GM21447 (cell line): ENCODE measurements at regions not wholly inside any gene's neighbourhood (a gene's known extent, or its start where the extent isn't known, plus 50 kb on each side); places are given as distances from the start of the nearest gene placed in this dataset.

Source experiments
- ATAC-seq: cut with Tn5 transposase; IDR thresholded peaks from one replicate; pipeline ENCODE4 v1.9.1; 2021; ENCODE audit not compliant: unreplicated experiment

DNA sequence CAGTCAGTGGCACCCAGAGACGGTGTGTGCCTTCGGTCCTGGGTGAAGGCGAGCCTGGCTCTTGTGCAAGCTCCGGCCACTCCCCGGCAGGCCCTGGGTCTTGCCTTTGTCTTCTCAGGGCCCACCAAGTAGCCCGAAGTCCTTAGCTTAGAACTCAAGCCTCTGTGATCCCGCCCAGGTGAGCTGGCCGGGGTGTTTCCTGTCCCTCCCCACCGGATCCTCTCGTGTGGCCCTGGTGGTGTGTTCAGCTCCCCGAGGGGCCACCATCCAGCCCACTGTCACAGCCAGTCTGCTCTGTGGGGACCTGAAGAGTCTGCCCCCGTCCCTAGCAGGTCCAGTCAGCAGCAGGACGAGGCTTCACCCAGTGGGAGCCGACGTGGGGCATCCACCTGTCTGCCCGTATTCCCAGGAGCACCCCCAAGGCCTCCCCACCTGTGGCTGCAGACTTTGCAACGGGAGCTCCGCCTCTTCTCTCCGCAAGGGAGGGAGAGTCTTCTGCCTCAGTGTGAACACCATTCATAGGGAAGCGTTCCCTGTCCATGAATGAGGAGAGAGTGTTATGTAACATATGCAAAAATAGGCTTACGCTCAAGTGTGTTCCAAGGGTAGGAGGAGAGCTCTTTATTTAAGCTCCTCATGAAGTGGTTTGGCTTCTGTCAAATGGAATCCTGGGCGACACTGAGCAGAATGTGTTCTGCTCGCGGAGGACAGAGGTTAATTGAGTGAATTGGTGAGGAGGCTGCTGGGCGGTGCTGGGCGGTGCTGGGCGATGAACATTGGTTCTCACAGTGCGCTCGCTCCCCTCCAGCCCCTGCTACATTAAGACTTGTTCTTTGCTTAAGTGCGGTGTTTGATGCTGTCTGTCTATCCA is 108.9 kb downstream of the CRYAA start:
- no peak for ATAC-seq

DNA sequence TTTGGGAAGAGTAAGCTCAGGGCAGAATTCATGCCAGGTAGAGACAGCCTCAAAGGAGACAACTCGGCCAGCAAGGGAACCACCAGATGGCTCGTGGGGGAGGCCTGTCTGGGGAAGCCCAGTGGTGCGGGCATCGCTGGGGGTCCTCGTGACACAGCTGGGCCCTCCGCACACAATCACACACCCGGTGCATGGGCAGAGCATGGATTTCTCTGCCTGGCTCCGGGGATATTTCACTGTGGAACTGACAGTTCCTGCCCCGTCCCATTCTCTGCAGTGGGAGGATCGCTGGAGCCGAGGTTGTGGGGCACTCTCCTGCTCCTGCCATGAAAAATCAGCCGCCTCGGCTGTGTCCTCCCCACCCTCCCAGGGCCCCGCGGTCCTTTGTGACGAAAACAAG is 108.0 kb downstream of the CRYAA start:
- ATAC-seq: no peak

DNA sequence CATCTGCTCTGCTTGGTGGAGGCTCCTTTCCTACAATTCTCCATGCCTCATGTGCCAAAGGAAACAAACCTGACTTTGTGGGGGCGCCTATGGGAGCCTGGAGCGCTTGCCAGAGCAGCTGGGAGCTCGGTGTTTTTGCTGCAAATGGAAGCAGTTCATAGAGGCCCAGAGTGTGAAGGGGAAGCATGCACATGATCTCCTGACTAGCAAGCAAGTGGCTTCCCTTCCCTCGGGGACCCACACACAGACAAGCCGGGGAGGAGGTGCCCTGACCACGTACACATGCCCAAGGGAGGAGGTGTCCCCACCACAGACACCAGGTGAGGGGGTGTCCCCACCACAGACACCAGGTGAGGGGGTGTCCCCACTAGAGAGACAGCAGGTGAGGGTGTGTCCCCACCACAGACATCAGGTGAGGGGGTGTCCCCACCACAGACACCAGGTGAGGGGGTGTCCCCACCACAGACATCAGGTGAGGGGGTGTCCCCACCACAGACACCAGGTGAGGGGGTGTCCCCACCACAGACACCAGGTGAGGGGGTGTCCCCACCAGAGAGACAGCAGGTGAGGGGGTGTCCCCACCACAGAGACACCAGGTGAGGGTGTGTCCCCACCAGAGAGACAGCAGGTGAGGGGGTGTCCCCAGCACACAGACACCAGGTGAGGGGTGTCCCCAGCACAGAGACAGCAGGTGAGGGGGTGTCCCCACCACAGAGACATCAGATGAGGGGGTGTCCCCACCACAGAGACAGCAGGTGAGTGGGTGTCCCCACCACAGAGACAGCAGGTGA is 106.8 kb downstream of the CRYAA start:
- no peak for ATAC-seq

DNA sequence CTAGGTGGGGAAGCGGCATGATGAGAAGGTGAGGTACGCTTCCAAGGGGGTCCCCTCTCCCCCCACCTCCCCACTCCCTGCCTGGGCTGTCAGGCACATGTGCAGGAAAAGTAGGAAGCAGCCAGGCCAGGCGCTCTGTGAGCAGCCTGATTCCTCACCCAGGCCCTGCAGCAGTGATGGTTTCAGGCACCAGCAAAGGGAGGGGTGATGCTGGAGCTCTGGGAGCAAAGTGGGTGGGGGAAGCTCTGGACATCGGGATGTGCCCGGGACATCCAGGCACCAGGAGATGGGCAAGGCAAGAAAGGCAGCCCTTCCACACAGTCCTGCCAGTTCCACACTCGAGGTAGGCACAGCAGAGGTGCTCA is 106.1 kb downstream of the CRYAA start:
- no peak for ATAC-seq

DNA sequence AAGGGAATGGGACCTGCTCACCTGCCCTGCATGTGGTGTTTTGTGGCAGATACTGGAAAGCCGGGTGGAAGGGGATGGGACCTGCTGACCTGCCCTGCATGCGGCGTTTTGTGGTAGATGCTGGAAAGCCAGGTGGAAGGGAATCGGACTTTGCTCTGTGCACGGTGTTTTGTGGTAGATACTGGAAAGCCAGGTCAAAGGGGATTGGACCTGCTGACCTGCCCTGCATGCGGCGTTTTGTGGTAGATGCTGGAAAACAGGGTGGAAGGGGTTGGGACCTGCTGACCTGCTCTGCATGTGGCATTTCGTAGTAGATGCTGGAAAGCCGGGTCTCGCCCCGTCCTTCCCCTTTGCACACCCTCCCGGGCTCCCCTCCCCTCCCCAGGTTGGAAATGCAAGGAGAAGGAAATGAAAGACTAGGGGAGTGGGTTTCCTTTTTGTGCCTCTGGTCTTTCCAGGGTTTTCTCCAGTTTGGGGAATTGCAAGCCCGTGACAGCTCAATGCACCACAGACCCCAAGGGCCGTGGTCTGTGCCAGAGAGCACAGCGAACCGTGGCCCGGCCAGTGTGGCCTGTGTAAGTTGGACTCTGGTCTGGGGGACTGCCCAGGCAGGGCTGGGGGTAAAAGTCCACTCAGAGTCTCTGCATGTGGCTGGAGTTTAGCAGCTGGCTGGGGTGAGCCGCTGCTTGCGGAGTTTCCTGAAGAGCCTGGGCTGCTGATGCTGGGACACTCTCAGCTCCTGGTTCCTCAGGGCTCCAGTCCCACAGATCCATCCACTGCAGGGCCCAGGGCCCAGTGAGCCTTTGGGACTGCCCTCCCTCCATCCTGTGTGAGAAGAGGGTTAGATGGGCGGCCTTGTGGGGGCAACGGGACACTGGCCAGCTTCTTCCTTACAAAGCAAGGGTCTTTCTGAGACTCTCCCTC is 105.5 kb downstream of the CRYAA start:
- no peak for ATAC-seq

DNA sequence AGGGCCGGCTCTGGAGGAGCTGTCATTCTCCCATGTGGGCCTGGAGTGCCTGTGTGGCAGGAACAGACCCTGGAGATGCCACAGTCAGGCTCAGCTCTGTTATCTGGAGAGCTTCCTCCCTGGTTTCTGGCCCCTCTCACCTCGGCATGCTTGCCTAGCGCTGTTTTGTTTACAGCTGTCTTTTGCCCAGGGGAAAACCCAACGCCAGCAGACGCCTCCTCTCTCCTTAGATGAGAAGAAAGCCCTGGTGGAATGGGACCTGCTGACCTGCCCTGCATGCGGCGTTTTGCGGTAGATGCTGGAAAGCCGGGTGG is 104.9 kb downstream of the CRYAA start:
- ATAC-seq: no peak

DNA sequence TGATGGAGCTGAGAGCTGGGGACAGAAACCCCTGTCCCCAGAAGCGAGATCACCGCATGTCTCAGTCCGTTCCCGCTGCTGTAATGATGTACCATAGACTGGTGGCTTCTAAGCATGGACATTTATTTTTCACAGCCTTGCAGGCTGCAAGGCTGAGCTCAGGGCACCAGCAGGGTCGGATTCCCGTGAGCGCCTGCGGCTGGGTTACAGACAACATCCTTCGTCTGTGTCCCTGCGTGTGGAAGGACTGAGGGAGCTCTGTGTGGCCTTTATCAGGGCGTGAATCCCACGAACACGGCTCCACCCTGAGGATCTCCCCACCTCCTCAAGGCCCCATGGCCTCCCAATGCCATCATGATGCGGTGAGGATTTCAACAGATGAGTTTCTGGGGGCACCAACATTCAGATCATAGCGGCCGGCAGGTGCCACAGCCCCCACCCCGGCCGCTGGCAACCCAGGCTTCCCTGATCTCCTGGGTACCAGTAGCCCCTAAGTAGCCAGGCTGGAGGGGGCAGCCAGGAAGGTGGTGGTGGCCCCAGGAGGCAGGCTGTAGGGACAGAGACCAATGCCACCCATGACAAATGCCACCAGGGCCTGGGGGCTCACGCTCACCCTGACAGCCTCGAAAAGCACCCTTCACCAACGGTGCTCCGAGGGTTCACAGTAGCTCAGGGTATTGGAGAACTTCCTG is 104.4 kb downstream of the CRYAA start:
- no peak for ATAC-seq

DNA sequence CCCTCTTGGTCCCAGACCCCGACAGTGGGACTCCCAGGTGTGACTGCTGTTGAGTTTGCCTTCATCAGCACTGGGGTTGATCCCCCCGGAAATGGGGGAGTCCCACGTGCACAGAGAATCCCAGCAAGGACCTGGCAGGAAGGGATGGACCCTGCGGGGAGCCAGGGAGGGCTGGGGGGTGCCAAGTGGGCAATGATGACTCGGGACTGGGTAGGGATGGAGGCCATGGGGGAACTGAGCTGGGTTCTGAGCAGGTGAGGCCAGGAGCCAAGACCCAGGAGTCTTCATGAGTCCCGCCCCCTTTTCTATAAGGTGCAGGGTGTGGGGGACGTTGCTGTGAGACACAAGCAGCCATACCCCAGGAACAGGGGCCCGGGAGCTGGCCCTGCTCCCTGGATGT is 103.8 kb downstream of the CRYAA start:
- no peak for ATAC-seq

DNA sequence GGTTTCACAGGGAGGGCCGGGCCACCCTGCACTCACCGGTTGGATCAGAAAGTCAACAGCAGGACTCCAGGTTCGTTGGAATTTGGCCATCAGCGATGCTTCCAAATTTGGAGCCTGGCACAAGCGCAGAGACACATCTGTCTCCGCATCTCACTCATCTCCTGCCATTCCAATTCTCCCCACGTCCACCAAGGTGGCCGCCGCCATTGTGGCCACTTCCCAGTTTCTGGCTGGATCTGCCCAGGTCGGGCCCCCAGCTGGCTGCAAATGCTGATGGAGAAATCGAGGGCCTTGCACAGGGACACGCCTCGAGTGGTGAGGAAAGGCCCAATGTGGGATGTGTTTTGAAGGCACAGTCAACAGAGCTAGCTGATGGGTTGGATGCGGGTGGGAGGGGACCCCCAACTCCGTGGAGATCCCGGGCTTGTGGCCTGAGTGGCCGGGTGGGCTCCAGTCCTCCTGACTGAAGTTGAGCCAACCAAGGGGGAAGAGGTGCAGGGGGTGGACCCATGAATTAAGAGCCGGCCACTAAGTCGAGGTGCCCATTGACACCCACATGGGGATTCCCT is 102.7 kb downstream of the CRYAA start:
- ATAC-seq: no peak

DNA sequence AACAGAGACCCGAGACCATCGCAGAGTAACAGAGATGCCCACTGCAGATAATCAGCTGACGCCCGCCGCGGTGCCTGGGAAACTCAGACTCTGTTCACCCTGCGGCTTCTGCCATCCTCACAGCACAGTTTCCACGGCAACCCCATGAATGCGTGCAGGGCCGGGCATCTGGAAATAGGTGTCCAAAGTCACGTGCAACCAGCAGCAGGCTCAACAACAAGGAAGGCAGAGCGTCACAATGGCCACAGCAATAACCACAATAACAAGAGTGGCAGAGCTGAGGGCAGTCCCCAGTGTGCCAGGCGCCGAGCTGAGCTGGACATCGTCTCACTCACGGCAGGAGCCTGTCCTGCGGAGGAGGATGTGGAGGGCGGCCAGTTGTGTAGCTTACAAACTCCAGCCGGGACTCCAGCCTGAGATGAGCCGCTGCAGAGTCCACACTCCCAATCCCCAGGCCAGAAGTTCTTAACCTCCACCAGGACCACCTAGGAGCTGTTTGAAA is 102.0 kb downstream of the CRYAA start:
- ATAC-seq: no peak

DNA sequence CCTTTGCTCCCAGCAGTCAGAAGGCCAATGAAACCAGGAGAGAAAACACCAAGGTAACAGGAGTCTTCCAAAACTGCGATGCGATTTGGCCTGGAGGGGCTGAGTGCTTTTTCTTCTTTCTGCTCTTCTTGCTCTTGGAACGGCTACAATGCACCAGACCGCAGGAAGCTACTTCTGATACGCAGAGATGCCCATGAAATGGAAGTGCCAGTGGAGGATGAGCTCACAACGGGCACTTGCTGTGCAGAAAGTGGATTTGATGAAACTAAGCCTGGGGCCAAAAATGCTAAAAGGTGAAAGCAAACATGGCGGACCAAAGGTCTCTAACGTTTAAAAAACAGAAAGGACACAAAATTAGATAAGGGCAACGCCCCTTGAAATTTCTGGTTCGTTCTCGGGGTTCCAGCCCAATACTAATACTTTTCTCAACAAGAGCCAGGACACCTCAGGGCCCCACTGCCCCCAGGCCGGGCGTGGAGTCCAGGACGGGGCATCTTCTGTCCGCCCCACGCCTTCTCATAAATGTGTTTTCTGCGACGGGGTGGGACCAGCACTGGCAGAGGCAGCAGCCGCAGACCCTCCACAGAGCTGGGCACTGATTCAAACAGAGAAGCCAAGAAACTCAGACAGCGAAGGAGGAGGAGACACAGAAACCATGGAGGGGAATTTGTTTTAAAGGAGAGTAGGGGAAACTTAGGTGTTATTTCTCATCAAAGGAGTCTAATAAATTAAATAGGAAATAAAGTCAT is 101.3 kb downstream of the CRYAA start:
- no peak for ATAC-seq

DNA sequence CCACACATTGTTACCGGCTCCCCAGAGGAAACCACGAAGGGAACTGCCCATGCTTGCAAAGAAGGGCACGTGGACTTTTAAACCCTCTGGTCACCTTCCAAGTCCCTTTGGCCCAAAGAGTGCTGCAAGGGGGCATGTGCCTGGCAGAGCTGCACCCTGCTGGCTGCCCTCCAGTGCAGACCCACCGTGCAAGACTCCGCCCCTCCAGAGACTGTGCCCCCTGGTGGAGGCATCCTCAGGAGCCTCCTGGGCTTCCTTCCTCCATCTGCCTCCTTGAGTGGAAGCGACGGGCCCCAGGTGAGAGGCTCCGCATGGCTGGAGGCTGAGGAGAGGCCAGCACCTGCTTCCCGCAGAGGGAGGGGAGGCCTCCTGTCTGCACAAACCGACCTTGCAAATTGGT is 100.6 kb downstream of the CRYAA start:
- no peak for ATAC-seq

DNA sequence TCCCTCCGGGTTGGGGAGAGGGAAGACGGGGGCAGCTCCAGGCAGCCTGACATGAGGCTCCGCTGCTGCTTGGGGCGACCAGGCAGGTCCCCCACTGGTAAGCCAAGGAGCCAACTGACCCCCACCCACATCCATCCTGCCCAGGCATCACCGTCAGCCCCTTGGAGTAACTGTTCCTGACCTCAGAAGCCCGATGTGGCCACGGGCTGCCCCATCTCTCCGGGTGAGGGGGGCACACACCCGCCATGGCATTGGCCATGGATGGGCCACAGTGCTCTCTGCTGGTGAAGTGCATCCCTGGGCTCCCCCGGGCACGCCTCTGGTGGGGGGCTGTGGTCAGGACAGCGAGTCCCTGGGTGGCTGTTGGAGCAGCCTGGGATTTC is 100.0 kb downstream of the CRYAA start:
- ATAC-seq: no peak

DNA sequence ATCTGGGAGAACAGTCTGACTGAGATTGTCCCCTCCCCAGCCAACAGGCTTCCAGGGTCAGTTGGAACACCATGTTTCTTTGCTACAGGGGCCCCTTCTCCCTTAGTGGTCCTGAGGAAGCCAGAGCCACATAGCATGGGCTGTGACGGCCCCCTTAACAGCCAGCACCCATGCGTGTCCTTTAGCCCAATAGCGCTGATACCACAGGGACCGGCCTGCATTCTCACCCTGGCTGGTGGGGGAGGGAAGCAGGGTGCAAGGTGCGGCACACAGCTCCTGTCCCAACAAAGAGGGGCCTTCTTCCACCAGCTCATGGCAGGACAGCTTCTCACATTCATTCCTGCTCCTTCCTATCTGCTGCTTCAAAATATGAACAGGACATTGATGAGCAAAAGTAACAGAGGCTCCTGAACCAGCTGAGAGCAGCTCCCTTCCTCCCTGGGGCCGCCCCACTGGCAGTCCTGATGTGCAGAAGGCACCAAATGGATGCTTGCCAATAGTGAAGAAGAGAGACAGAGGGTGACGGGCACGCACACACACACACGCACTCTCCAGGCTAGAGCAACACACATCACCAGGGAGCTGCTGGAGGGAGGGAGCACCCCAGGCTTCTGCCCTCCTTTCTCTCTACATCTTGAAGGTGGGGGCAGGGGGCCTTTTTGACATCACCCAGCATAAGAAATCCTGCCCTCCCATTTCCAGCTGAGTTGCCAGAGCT is 99.4 kb downstream of the CRYAA start:
- no peak for ATAC-seq

DNA sequence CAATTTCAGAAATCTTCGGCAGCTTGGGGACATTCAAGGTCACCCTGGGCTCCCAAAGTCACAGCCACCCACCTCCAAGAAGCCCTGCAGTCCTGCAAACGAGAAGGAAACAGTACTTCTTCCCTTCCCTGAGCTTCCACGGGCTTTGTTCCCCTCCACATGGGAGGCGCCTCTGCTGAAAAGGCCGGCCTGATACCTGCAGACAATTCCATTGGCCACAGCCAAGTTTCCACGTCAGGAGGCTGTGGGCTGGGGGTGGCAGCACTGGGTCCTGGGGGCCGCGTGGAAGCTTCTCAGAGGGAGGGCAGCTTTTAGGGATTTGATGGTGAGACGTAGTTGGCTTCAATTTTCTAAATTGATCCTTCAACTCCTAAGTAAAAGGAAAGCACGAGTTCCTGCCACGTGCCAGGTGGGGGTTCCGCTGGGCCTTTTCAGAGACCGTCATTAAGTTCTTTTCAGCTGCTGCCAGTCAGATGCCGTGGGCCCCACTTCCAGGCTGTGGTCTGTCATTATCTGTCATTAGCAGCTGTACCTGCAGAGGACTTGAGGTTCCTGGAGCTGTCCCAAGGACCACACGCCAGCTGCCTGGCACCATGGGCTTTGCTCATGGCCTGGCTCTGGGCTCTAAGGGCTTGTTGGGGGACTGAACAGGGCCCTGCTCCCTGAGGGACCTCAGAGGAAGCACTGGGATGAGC is 98.7 kb downstream of the CRYAA start:
- ATAC-seq: no peak

DNA sequence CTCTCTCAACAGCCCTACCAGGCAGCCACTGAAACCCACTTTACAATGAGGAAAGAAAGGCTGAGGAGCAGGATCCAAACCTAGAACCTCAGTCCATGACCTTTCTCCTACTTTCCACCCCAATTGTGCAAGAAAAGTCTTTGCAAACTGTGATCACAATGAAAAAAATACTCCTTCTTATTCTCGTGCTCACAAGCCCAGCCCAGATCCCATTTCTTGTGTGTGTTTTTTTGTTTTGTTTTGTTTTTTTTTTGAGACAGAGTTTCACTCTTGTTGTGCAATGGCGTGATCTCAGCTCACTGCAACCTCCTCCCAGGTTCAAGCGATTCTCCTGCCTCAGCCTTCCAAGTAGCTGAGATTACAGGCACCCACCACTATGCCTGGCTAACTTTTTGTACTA is 97.7 kb downstream of the CRYAA start:
- ATAC-seq: no peak

DNA sequence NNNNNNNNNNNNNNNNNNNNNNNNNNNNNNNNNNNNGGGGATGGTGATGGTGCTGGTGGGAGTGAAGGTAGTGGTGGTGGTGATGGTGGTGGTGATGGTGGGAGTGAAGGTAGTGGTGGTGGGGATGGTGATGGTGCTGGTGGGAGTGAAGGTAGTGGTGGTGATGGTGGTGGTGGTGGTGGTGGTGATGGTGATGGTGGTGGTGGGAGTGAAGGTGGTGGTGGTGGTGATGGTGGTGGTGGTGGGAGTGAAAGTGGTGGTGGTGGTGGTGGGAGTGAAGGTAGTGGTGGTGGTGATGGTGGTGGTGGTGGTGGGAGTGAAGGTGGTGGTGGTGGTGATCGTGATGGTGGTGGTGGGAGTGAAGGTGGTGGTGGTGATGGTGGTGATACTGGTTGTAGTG is 93.6 kb downstream of the CRYAA start:
- no peak for ATAC-seq
